ENCODE measurements at regions not wholly inside any gene's neighbourhood (a gene's known extent, or its start where the extent isn't known, plus 50 kb on each side); places are given as distances from the start of the nearest gene placed in this dataset.

- TF ChIP-seq POLR2A (IDR thresholded peaks at IDR 0.05; ENCODE audit: low read depth, low read length) (no peak), SPI1 (IDR thresholded peaks at IDR 0.05; ENCODE audit: low read depth, low read length) (no peak), POLR2AphosphoS5 (IDR thresholded peaks at IDR 0.05; ENCODE audit: low read depth, low read length) (no peak), POU2F2 (IDR thresholded peaks at IDR 0.05; ENCODE audit: low read depth, low read length) (no peak)
These were observed 366.0 kb upstream of the TRPC7 start for GRCh38 chr5:136731241-136731900.

Measured in GM12891 (cell line).